PC-9 (cell line): ENCODE measurements at regions not wholly inside any gene's neighbourhood (a gene's known extent, or its start where the extent isn't known, plus 50 kb on each side); places are given as distances from the start of the nearest gene placed in this dataset.

Experiments
- BruUV-seq: library from RNA; stranded (reverse); fragments of 400-500 nt; replicated peaks from 2 replicates; lab custom pipeline; 2021; lab: Mats Ljungman, UMichigan
- CTCF ChIA-PET: fragments of 300-600 bp; sonication (Branson Sonifier 250); formaldehyde crosslinking; loops from one replicate; lab custom pipeline; 2022; ENCODE audit warnings: antibody characterized with exemption; lab: Charles Lee
- POLR2A ChIA-PET: fragments of 300-600 bp; sonication (Branson Sonifier 250); formaldehyde crosslinking; loops from one replicate; lab custom pipeline; 2022; ENCODE audit warnings: antibody characterized with exemption; ENCODE audit not compliant: unreplicated experiment; lab: Charles Lee
- DNase-seq, 2 experiments: peaks; one replicate each; pipeline versions ENCODE4 v3.0.0 to v3.0.0-alpha.2; 2015 to 2022; ENCODE audit warnings: mixed read lengths in 1 of 2
- H2AFZ ChIP-seq: fragments of 200-600 bp; sonication (generic); 2 replicates; pipeline ENCODE4 v1.8.1; 2017; ENCODE audit warnings: antibody characterized with exemption
- H3F3A ChIP-seq: fragments of 200-600 bp; sonication (generic); 2 replicates; pipeline ENCODE4 v1.8.1; 2017; ENCODE audit warnings: antibody characterized with exemption, mild to moderate bottlenecking, low read depth; ENCODE audit not compliant: insufficient read depth
- H3K27ac ChIP-seq: fragments of 200-600 bp; sonication (generic); 2 replicates; pipeline ENCODE4 v1.6.1; 2016; ENCODE audit warnings: mixed run types
- H3K27me3 ChIP-seq: fragments of 200-600 bp; sonication (generic); 2 replicates; pipeline ENCODE4 v1.6.1; 2016; ENCODE audit warnings: low read depth, mixed run types; ENCODE audit not compliant: insufficient read depth
- H3K36me3 ChIP-seq: fragments of 200-600 bp; sonication (generic); 2 replicates; pipeline ENCODE4 v1.6.1; 2016; ENCODE audit warnings: low read depth, mixed run types
- H3K4me1 ChIP-seq: fragments of 200-600 bp; sonication (generic); replicated peaks from 2 replicates; pipeline ENCODE4 v1.6.1; 2016; ENCODE audit warnings: mixed run types; ENCODE audit not compliant: insufficient read depth
- H3K4me2 ChIP-seq: fragments of 200-600 bp; sonication (generic); 2 replicates; pipeline ENCODE4 v1.6.1; 2017; ENCODE audit warnings: mixed run types
- H3K4me3 ChIP-seq: fragments of 200-600 bp; sonication (generic); 2 replicates; pipeline ENCODE4 v1.6.1; 2016; ENCODE audit warnings: mixed run types
- H3K79me2 ChIP-seq: fragments of 200-600 bp; sonication (generic); 2 replicates; pipeline ENCODE4 v1.6.1; 2017; ENCODE audit warnings: low read depth, mixed run types
- H3K9me2 ChIP-seq: fragments of 200-600 bp; sonication (generic); 2 replicates; pipeline ENCODE4 v1.8.1; 2017; ENCODE audit warnings: mild to moderate bottlenecking; ENCODE audit not compliant: insufficient read depth
- H3K9me3 ChIP-seq: fragments of 200-600 bp; sonication (generic); 2 replicates; pipeline ENCODE4 v1.8.1; 2016; ENCODE audit warnings: low read depth; ENCODE audit not compliant: insufficient read depth
- H4K20me1 ChIP-seq: fragments of 200-600 bp; sonication (generic); 2 replicates; pipeline ENCODE4 v1.8.1; 2017; ENCODE audit not compliant: insufficient read depth
- CTCF ChIP-seq: fragments of 200-600 bp; sonication (generic); conservative IDR thresholded peaks from 2 replicates; pipeline ENCODE4 v1.6.1; 2017; ENCODE audit warnings: mixed run types, antibody characterized with exemption, mild to moderate bottlenecking, moderate library complexity
- EZH2 ChIP-seq: fragments of 200-600 bp; sonication (generic); IDR thresholded peaks from 2 replicates; pipeline ENCODE4 v1.8.0; 2017; ENCODE audit warnings: antibody characterized with exemption, low read depth
- intact Hi-C: fragments of 100-400 bp; cut with micrococcal nuclease; formaldehyde crosslinking; loops from one replicate; pipeline ENCODE4 v1.10.0; 2022; ENCODE audit not compliant: unreplicated experiment

- no peaks in the 10 kb centered on the region for H3K79me2 ChIP-seq
- CTCF ChIA-PET, result no interaction called here
- H3K36me3 ChIP-seq, result no peaks in the 10 kb centered on the region
- no peak overlapping the region for H3K4me3 ChIP-seq
- no peak overlapping the region for H3K27ac ChIP-seq
- no TSS peak for BruUV-seq
- H3K9me3 ChIP-seq, result no peaks in the 10 kb centered on the region
- DNase-seq, result no peak
- no peaks in the 10 kb centered on the region for H3K4me1 ChIP-seq
- intact Hi-C loops, result no loop called here
- H3K9me2 ChIP-seq, result no peaks in the 10 kb centered on the region
- no peaks in the 10 kb centered on the region for H4K20me1 ChIP-seq
- TF ChIP-seq CTCF (no peak), EZH2 (no peak)
- POLR2A ChIA-PET, result no interaction called here
- no peak overlapping the region for H2AFZ ChIP-seq
- H3K4me2 ChIP-seq, result no peak overlapping the region
- peaks cover 14% of the 10 kb centered on the region; the same call in 1 of the 2 replicates for H3K27me3 ChIP-seq
- H3F3A ChIP-seq, result no peaks in the 10 kb centered on the region
Observed at GRCh38 chr11:79616392-79616851, 175.6 kb upstream of the TENM4 start.

- TF ChIP-seq EZH2, result no peak
- no peak for TF ChIP-seq CTCF
- POLR2A ChIA-PET, result no interaction called here
- intact Hi-C loops, result no loop called here
- CTCF ChIA-PET, result no interaction called here
- H3K36me3 ChIP-seq, result no peaks in the 10 kb centered on the region
- H4K20me1 ChIP-seq, result no peaks in the 10 kb centered on the region
- no peak for DNase-seq
- H3K9me3 ChIP-seq, result no peaks in the 10 kb centered on the region
- no peak overlapping the region for H2AFZ ChIP-seq
- peaks cover 14% of the 10 kb centered on the region; the same call in 1 of the 2 replicates for H3K27me3 ChIP-seq
- BruUV-seq, result no TSS peak
- H3K4me3 ChIP-seq, result no peak overlapping the region
- no peaks in the 10 kb centered on the region for H3F3A ChIP-seq
- no peaks in the 10 kb centered on the region for H3K79me2 ChIP-seq
- no peaks in the 10 kb centered on the region for H3K9me2 ChIP-seq
- H3K4me2 ChIP-seq, result no peak overlapping the region
- no peak overlapping the region for H3K27ac ChIP-seq
- no peaks in the 10 kb centered on the region for H3K4me1 ChIP-seq
Observed at GRCh38 chr11:79615425-79615824, 174.6 kb upstream of the TENM4 start.

GRCh38 chr11:79610678-79611077 is 169.8 kb upstream of the TENM4 start:
- intact Hi-C loops, result no loop called here
- Histone ChIP-seq H3K4me2 (no peak overlapping the region), H4K20me1 (no peaks in the 10 kb centered on the region), H3K4me3 (no peak overlapping the region), H3K27ac (no peak overlapping the region), H3F3A (no peaks in the 10 kb centered on the region), H2AFZ (no peak overlapping the region), H3K9me3 (no peaks in the 10 kb centered on the region), H3K9me2 (no peaks in the 10 kb centered on the region; the same call in 1 of the 2 replicates), H3K36me3 (no peaks in the 10 kb centered on the region), H3K4me1 (no peaks in the 10 kb centered on the region), H3K27me3 (peaks cover 14% of the 10 kb centered on the region; the same call in 1 of the 2 replicates), H3K79me2 (no peaks in the 10 kb centered on the region)
- no peak for DNase-seq
- ChIA-PET CTCF (no interaction called here), POLR2A (no interaction called here)
- no peak for TF ChIP-seq EZH2
- TF ChIP-seq CTCF, result no peak
- BruUV-seq, result no TSS peak
